NCI-H524 treated with DMSO at 0.1 percent for 48 hours (cell line): ENCODE measurements at regions not wholly inside any gene's neighbourhood (a gene's known extent, or its start where the extent isn't known, plus 50 kb on each side); places are given as distances from the start of the nearest gene placed in this dataset.

Source experiments
- DNase-seq: peaks from one replicate; lab custom pipeline; 2025; lab: John Stamatoyannopoulos, UW

DNA sequence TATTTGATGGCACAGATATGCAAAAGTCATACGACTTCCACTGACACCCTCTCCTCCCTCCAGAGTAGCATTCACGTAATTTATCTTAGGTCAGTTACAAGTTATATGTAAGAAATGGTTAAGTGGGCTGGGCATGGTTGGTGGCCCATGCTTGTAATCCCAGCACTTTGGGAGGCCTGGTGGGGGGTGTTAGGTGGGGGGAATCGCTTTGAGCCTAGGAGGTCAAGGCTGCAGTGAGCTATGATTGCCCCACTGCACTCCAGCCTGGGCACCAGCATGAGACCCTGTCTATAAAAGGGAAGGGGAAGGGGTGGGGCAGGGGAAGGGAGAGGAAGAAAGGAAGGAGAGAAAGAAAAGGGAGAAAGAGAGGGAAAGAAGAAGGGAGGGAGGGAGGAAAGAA lies 202.8 kb downstream of the AUH start:
- DNase-seq: no peak

DNA sequence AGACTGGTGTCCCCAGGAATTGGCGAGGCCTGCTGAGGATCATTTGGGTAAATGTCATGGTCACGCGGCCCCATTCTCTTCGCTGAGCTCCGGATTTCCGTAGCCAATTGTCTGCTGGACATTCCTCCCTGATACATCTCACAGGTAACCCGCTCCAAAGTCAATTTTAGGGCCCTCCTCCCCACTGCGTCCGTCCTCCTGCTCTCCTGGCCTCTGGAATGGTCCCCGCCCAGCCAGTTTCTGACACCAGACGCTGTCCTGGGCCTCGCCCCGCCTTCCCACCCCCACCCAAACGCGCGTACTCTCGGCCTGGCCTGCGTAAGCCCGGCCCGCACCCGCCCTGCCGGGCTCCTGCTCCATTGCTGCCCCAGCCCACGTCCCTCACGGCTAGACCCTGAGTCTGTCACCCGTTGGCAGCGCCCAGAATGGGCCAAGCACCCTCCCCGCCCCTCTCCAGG lies 202.0 kb downstream of the AUH start:
- no peak for DNase-seq

DNA sequence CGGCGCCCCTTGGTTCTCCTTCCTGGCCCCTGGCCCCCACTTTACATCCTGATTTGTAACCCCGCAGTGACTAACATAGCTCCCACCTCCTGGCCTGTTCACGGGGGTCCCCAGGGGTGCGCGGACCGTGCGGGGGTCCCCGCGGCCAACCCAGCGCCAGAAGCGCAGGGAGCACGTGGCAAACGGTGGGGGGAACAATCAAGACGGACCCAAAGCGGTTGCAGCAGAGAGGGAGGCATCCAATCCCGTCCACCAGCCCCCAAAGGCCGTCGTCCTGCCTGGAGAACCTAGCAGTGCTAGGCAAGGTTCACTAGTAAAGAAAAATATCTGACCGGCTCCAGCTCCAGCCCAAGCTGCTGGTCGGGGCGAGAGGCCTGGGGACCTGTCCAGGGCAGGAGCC lies 201.5 kb downstream of the AUH start:
- no peak for DNase-seq

DNA sequence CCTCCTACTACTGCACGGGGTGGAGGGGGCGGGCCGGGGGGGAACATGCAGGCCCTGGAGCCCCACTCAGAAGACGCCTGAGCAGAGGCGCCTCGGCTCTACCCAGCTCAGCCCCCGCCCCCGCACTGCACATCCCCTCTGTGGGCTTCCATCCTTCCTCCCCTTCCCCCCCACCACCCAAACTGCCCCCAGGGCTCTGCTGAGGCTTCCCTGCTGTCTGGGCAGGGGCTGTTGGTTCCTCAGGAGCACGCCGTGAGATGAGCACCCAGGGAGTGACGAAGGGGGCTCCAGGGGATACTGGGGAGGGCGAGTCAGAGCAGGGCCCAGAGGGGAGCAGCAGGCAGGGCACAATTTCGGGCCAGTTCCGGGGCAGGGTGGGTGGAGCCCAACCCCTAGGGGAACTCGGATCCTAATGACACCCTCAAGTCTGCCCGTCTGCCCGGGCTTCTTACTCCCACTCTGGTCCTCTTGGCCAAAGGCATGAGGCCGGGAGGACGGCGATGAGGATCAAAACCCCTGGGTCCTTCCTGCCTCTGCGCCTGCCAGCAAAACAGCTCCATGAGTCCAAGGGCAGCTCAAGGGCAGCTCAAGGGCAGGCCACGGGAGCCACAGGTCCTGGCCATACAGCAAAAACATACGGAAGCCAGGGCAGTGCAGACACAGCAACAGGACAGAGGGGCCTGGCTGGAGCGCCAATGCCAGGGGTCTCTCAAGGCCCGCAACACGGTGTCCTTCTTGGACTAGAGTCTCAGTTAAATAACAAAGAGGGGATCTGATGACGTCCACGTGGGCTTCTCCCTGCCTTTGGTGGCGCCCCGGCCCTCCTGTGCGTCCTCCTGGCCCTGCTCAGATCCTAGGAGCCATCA lies 200.9 kb downstream of the AUH start:
- no peak for DNase-seq

DNA sequence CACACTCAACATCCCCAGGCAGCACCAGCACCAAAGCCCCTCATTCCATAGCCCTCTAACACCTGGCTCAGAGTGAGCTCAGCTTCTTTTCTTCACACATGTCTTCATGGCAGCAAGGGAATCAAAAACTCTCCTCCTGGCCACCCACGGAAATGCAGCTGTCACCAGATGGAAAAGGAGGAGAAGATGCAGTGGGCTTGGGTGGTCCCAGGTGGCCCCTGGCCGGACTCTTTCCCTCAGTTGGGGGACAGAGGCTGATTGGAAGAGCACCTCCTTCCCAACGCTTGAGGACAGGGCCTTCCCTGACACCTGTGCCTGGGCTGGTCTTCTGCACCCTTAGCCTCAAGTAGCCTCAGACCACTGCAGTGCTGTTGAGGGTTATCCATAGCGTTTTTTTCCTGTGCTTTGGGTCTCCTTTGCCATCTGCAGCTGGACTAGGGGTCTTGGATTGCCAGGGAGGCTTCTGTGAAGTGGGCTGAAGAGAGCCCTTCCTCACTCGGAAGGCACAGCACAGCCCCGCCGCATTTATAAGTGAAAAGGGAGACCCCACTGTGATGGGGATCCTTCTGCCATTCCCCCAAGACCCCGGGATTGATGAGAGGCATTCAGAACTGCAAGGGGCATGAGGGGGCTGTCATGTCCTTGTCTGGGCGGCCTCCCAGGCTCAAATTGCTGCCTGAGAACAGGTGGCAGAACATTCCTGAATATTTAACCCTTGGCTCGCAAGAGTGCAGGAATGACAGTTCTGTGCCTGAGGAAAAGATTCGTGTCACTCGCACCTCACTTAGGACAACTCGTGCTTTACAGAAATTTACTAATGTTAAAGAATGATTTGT lies 200.0 kb downstream of the AUH start:
- no peak for DNase-seq

DNA sequence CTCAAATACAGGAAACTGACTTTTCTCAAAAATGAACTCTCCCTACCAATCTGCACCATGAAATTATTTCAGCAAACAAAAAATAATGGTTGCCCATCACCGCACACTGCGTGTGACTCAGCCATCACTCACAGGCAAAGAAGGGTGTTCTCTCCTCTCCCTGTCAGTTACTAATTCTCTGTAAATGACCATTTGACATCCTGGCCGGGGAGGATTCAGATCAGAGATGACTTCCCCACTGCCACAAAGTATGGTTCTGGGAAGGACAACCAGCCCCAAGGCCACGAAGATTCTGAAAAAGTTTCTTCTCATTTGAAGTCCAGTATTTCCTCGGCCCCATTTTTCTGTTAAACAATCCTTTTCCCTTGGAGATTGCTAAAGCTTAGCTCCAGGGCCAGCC lies 199.4 kb downstream of the AUH start:
- DNase-seq: no peak

DNA sequence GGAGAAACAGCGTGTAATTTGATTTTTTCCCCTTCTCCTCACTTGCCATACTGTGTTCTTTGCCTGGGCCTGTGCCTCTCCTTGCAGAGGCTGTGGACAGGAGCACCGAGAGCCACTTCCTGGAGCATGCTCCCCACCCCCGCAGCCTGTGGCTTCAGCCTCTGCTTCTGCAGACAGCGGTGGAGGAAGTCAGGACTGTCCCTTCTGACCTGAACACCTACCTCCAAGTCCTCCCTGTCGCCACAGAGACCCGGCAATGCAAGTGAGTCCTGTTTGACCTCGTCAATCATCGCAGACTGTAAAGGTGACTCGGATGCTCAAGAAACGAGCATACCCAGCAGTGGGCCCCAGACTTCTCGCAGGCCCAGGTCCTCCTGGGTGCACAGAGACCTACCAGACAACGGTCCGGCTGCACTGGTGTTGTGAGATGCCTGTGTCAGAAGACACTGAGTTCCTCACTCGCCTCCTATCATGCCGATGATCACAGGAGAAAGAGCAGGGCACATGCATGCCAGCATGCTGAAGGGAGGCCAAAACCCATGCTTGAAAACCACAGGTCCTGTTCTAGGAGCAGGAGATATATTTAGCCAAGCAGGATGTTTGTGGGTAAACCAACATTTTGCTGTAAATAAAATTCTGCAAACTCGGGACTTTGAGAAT lies 198.8 kb downstream of the AUH start:
- DNase-seq: no peak

DNA sequence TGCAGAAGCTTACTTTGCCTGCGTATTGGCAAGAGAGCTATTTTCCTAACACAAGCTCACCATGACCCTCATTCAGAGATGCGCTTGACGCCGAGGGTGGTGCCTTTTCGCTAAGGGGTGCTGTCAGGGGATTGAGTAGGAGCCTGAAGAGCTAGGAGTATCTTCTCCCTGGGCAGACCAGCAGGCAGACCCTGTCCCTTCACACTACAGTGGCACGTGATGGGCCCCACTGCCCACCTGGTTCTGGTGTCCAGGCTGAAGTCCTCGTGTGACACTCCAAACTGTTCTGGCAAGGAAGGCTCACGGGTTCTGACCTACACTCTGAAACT lies 198.3 kb downstream of the AUH start:
- DNase-seq: no peak

DNA sequence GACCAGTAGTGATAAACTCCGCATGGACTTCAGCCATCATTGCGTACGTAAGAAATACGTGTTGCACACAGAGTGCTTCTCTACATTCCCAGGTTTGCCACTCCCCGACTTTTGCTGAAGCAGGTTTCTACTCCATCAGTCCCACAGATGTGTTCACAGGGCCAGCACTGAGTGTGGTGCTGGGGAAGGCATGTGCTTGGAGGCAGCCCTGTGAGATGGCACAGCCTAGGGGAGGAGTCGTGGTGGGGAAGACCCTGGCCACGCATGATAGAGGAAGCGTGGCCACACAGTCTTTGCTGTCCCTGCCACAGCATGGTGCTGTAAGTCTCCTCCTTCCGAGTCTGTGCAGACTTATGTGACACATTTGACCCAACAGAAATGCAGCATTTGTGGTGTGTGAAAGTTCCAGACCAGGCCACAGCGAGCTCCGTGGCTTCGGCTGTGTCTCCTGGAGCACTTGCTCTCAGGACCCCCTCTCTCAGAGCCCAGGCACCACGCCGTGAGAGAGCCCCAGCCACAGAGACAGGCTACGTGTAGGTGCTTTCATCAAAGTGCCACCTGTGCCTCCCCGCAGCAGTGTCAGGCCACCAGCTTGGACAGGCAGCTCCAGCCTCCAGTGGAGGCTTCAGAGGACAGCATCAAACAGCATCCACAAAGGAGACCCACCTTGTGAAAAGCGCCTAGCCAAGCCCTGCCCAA lies 197.8 kb downstream of the AUH start:
- no peak for DNase-seq
